GM12891 (cell line): ENCODE measurements at regions not wholly inside any gene's neighbourhood (a gene's known extent, or its start where the extent isn't known, plus 50 kb on each side); places are given as distances from the start of the nearest gene placed in this dataset.

ENCODE experiments used
- DNase-seq: peaks from one replicate; pipeline ENCODE4 v3.0.0; 2011; ENCODE audit warnings: low spot score; ENCODE audit not compliant: insufficient read length
- FAIRE-seq: peaks from 2 replicates; lab custom pipeline; 2011; peaks lifted over from hg19 to GRCh38; lab: Jason Lieb, UNC
- PAX5 ChIP-seq: IDR thresholded peaks from 2 replicates; pipeline ENCODE4 v1.6.1; 2011; ENCODE audit warnings: low read length, moderate library complexity, mild to moderate bottlenecking; ENCODE audit not compliant: insufficient read depth, severe bottlenecking
- POLR2A ChIP-seq: IDR thresholded peaks from 2 replicates; pipeline ENCODE4 v1.6.1; 2011; ENCODE audit warnings: low read depth, low read length, control low read depth
- POLR2AphosphoS5 ChIP-seq: IDR thresholded peaks from 2 replicates; pipeline ENCODE4 v1.6.1; 2011; ENCODE audit warnings: low read depth, low read length, control low read depth
- POU2F2 ChIP-seq: IDR thresholded peaks from 2 replicates; pipeline ENCODE4 v1.6.1; 2011; ENCODE audit warnings: low read depth, mild to moderate bottlenecking, control low read depth, low read length, moderate library complexity
- SPI1 ChIP-seq: IDR thresholded peaks from 2 replicates; pipeline ENCODE4 v1.6.1; 2011; ENCODE audit warnings: low read depth, low read length, control low read depth
- TAF1 ChIP-seq: IDR thresholded peaks from 2 replicates; pipeline ENCODE4 v1.6.1; 2011; ENCODE audit warnings: low read depth, low read length, control low read depth

GRCh38 chr7:67599331-67600062 is 602.9 kb downstream of the TYW1 start:
- TF ChIP-seq POU2F2 (no peak), POLR2AphosphoS5 (no peak), PAX5 (no peak), TAF1 (no peak), SPI1 (no peak), POLR2A (no peak)
- no peak for DNase-seq
- FAIRE-seq, result no peak

GRCh38 chr7:67602246-67602887 is 605.7 kb downstream of the TYW1 start:
- TF ChIP-seq TAF1 (no peak), POLR2AphosphoS5 (no peak), SPI1 (no peak), POU2F2 (no peak), POLR2A (no peak), PAX5 (no peak)
- DNase-seq, result no peak
- no peak for FAIRE-seq

GRCh38 chr7:67604461-67605386 is 608.1 kb downstream of the TYW1 start:
- DNase-seq, result no peak
- FAIRE-seq, result no peak
- TF ChIP-seq TAF1 (no peak), SPI1 (no peak), POU2F2 (no peak), PAX5 (no peak), POLR2A (no peak), POLR2AphosphoS5 (no peak)

- FAIRE-seq (no peak), DNase-seq (no peak)
- TF ChIP-seq POU2F2 (no peak), PAX5 (no peak), SPI1 (no peak), TAF1 (no peak), POLR2AphosphoS5 (no peak), POLR2A (no peak)
Measured at GRCh38 chr7:67608806-67609205, 612.2 kb downstream of the TYW1 start.

GRCh38 chr7:67610897-67611296 is 614.3 kb downstream of the TYW1 start:
- DNase-seq (no peak), FAIRE-seq (no peak)
- TF ChIP-seq SPI1 (no peak), TAF1 (no peak), POLR2A (no peak), POU2F2 (no peak), PAX5 (no peak), POLR2AphosphoS5 (no peak)

GRCh38 chr7:67614843-67615242 is 618.2 kb downstream of the TYW1 start:
- FAIRE-seq, result no peak
- TF ChIP-seq POU2F2 (no peak), SPI1 (no peak), POLR2AphosphoS5 (no peak), TAF1 (no peak), POLR2A (no peak), PAX5 (no peak)
- DNase-seq, result no peak

- FAIRE-seq (no peak), DNase-seq (no peak)
- no peak for TF ChIP-seq SPI1
- no peak for TF ChIP-seq POLR2A
- no peak for TF ChIP-seq POU2F2
- TF ChIP-seq POLR2AphosphoS5, result no peak
- TF ChIP-seq PAX5, result no peak
- no peak for TF ChIP-seq TAF1
Measured at GRCh38 chr7:67616517-67616916, 619.9 kb downstream of the TYW1 start.

GRCh38 chr7:67618556-67619162 is 622.0 kb downstream of the TYW1 start:
- TF ChIP-seq TAF1, result no peak
- TF ChIP-seq POU2F2, result no peak
- no peak for TF ChIP-seq PAX5
- TF ChIP-seq SPI1, result no peak
- no peak for TF ChIP-seq POLR2AphosphoS5
- no peak for DNase-seq
- FAIRE-seq, result no peak

GRCh38 chr7:67619175-67619574 is 622.5 kb downstream of the TYW1 start:
- FAIRE-seq, result no peak

More at GRCh38 chr7:67619175-67619574, 622.5 kb downstream of the TYW1 start:
- no peak for DNase-seq
- TF ChIP-seq SPI1, result no peak
- no peak for TF ChIP-seq POU2F2
- TF ChIP-seq POLR2AphosphoS5, result no peak
- no peak for TF ChIP-seq TAF1
- TF ChIP-seq POLR2A, result no peak
- no peak for TF ChIP-seq PAX5
